ENCODE measurements at regions not wholly inside any gene's neighbourhood (a gene's known extent, or its start where the extent isn't known, plus 50 kb on each side); places are given as distances from the start of the nearest gene placed in this dataset.

GRCh38 chrX:81857192-81857591 is 655.3 kb downstream of the SH3BGRL start:
- TF ChIP-seq, protein P1, sequence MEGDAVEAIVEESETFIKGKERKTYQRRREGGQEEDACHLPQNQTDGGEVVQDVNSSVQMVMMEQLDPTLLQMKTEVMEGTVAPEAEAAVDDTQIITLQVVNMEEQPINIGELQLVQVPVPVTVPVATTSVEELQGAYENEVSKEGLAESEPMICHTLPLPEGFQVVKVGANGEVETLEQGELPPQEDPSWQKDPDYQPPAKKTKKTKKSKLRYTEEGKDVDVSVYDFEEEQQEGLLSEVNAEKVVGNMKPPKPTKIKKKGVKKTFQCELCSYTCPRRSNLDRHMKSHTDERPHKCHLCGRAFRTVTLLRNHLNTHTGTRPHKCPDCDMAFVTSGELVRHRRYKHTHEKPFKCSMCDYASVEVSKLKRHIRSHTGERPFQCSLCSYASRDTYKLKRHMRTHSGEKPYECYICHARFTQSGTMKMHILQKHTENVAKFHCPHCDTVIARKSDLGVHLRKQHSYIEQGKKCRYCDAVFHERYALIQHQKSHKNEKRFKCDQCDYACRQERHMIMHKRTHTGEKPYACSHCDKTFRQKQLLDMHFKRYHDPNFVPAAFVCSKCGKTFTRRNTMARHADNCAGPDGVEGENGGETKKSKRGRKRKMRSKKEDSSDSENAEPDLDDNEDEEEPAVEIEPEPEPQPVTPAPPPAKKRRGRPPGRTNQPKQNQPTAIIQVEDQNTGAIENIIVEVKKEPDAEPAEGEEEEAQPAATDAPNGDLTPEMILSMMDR (IDR thresholded peaks at IDR 0.05; ENCODE audit: extremely low read depth, missing control alignments) = no peak
- no peak for DNase-seq (ENCODE audit: low spot score)

DNA sequence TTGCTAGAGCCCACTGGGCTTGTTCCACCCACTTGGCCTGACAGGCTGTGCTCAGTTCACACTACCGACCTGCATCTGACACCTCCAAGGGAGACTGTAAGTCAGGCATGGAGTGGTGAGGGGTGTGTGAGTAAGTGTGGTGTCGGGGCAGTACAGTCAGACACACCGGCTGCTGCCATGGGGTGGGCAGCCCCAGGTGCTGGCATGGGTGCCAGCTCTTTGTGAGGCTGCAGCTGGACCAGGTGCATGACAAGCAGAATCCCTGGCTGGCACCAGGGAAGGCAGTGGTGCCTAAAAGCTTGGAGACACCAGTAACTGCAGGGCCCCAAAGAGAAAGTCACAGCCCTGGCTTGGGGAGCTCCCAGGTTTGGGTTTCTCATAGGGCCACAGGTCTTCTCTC is 665.0 kb downstream of the SH3BGRL start:
- TF ChIP-seq, protein P1 (IDR thresholded peaks at IDR 0.05; ENCODE audit: extremely low read depth, missing control alignments) = no peak
- no peak for DNase-seq (ENCODE audit: low spot score)

- TF ChIP-seq, protein P1 (IDR thresholded peaks at IDR 0.05; ENCODE audit: extremely low read depth, missing control alignments) = no peak
- DNase-seq (ENCODE audit: low spot score) = no peak
Measured at GRCh38 chrX:81868979-81869378, 667.1 kb downstream of the SH3BGRL start.

DNA sequence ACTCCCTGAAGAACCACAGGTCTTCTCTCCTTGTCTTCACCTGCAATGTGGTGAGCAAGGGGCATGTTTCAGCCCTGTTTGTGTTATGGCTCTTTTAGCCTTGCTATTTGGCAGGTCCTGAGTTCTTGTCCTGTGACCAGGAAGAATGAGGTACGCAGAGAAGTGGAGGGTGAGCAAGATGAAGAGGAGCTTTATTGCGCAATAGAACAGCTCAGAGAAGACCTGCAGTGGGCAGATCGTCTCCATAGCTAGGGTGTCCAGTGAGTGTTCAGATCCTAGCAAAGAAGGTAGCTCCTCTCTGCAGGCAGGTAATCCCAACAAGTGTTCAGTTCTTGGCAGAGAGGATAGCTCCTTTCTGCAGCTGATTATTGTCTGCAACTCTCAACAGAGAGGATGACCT is 672.9 kb downstream of the SH3BGRL start:
- DNase-seq (ENCODE audit: low spot score) = no peak
- TF ChIP-seq, protein P1 (IDR thresholded peaks at IDR 0.05; ENCODE audit: extremely low read depth, missing control alignments) = no peak

GRCh38 chrX:81875800-81876199 is 673.9 kb downstream of the SH3BGRL start:
- no peak for DNase-seq (ENCODE audit: low spot score)
- TF ChIP-seq, protein P1 (IDR thresholded peaks at IDR 0.05; ENCODE audit: extremely low read depth, missing control alignments) = no peak

DNA sequence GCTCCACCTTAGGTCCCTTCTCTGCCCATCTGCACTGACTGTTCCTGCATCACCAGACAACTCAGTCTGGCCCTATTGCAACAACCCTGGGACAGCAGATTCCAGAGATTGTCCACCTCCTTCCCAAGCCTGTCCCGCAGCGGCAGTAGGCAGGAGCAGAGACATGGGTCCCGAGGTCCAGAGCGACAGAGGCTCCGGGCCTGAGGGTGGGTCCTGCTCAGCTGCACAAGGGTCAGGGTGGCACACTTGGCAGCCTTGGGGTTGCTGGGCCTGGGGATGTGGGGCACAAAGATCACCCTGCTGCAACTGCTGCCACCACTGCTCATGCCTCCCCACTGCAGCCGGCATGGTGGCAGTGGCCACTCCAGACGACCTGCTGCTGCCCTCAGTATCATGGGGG is 674.5 kb downstream of the SH3BGRL start:
- TF ChIP-seq, protein P1 (IDR thresholded peaks at IDR 0.05; ENCODE audit: extremely low read depth, missing control alignments) = no peak
- no peak for DNase-seq (ENCODE audit: low spot score)

DNA sequence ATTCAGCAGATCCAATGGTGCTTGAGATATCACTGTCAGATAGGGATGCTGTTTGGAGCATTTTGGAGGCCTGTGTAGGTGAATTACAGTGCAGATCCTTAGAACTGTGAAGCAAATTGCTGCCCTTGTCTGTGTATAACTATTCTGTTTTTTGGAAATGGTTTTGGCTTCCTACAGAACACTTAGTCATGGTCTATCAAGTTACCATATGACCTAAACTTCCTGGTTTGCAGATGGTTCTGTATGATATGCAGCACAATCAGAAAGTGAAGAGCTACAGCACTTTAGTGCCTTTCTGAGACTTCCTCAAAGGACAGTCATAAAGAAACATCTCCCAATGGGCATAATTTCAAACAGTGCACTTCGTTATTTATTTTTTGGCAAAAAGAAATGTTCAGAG is 688.6 kb downstream of the SH3BGRL start:
- TF ChIP-seq, protein P1 (IDR thresholded peaks at IDR 0.05; ENCODE audit: extremely low read depth, missing control alignments) = no peak
- no peak for DNase-seq (ENCODE audit: low spot score)

All from GM20000 (cell line).